ENCODE measurements at regions not wholly inside any gene's neighbourhood (a gene's known extent, or its start where the extent isn't known, plus 50 kb on each side); places are given as distances from the start of the nearest gene placed in this dataset. TPM values are rescaled to one million over a fixed set of nuclear protein-coding genes. Genes with fewer than 3 reads are reported as not detected.
"Not testable (repeated sequence)": the region's sequence is repeated elsewhere in the genome, so short reads cannot be mapped to it uniquely, and the experiment has no call there.

- TF ChIP-seq EZH2phosphoT487 (IDR thresholded peaks at IDR 0.05; ENCODE audit: insufficient read depth, low read depth) (no peak), EZH2 (IDR thresholded peaks at IDR 0.05; ENCODE audit: insufficient read depth, poor library complexity, severe bottlenecking) (no peak)
- WGBS, 2 experiments (ENCODE audit: low coverage in 1 of 2, low lambda C conversion rate in 2 of 2, missing lambda C conversion rate in 2 of 2) = 0 to 6% methylated on average over 1 of the region's 1 CpG
- Histone ChIP-seq H3K9me2 (ENCODE audit: insufficient read depth) (no peaks in the 10 kb centered on the region), H3K36me3 (ENCODE audit: low read depth) (no peaks in the 10 kb centered on the region), H3K4me3 (no peak overlapping the region), H3K27ac (peak overlapping the region; percentile 47; the same call in 1 of the 2 replicates), H4K20me1 (ENCODE audit: insufficient read depth) (no peaks in the 10 kb centered on the region), H3F3A (ENCODE audit: insufficient read depth) (0 out of 2 replicates have a peak, but pooled peaks cover 11% of the 10 kb centered on the region), H3K79me2 (ENCODE audit: insufficient read depth) (no peaks in the 10 kb centered on the region), H3K9me3 (ENCODE audit: low read depth) (no peaks in the 10 kb centered on the region), H2AFZ (no peak overlapping the region), H3K27me3 (replicated peaks; ENCODE audit: insufficient read depth) (no peaks in the 10 kb centered on the region), H3K4me1 (ENCODE audit: insufficient read depth) (peaks cover 4% of the 10 kb centered on the region; the same call in 1 of the 2 replicates), H3K9ac (no peak overlapping the region), H3K4me2 (ENCODE audit: unreplicated experiment) (peak overlapping the region; percentile 22)
- in situ Hi-C loops (cut with MboI) = no loop called here
- DNase-seq = peak; percentile 50
These were observed 57.6 kb upstream of the ZNF519 start for GRCh38 chr18:14189858-14190257.

GRCh38 chr18:14188751-14189406 is 56.6 kb upstream of the ZNF519 start:
- H3K27me3 ChIP-seq (replicated peaks; ENCODE audit: insufficient read depth); in situ Hi-C loops (cut with MboI); H3K4me3 ChIP-seq; H3K9me2 ChIP-seq (ENCODE audit: insufficient read depth); H3K9ac ChIP-seq; H3K27ac ChIP-seq; H4K20me1 ChIP-seq (ENCODE audit: insufficient read depth); H2AFZ ChIP-seq; H3K79me2 ChIP-seq (ENCODE audit: insufficient read depth); H3K9me3 ChIP-seq (ENCODE audit: low read depth); H3K4me1 ChIP-seq (ENCODE audit: insufficient read depth); H3K36me3 ChIP-seq (ENCODE audit: low read depth): not testable (repeated sequence)
- Histone ChIP-seq H3F3A (ENCODE audit: insufficient read depth) (0 out of 2 replicates have a peak, but pooled peaks cover 11% of the 10 kb centered on the region), H3K4me2 (ENCODE audit: unreplicated experiment) (peak overlapping the region; percentile 22)
- DNase-seq = peak; percentile 66
- 28 to 30% methylated on average over 4 of the region's 4 CpGs for WGBS, 2 experiments (ENCODE audit: low coverage in 1 of 2, low lambda C conversion rate in 2 of 2, missing lambda C conversion rate in 2 of 2)

Small RNA genes lying in the stretch of these regions (small RNA-seq; reads per million reads assigned to genes)
- gene RNU6-316P (ENCODE audit: low read depth, low replicate concordance) = not detected

Data from GM23248 (cell line).